ENCODE measurements at regions not wholly inside any gene's neighbourhood (a gene's known extent, or its start where the extent isn't known, plus 50 kb on each side); places are given as distances from the start of the nearest gene placed in this dataset.
"Not testable (repeated sequence)": the region's sequence is repeated elsewhere in the genome, so short reads cannot be mapped to it uniquely, and the experiment has no call there.

DNA sequence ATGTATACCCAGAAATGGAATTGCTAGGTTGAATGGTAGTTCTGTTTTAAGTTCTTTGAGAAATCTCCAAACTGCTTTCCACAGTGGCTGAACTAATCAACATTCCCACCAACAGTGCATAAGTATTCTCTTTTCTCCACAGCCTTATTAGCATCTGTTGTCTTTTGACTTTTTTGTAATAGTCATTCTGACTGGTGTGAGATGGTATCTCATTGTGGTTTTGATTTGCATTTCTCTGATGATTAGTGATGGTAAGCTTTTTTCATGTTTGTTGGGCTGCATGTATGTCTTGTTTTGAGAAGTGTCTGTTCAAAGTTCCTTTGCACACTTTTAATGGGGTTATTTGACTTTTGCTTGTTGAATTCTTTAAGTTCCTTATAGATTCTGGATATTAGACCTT is 52.4 kb upstream of the EHHADH start:
- in situ Hi-C loops (cut with MboI; ENCODE audit: low sequenced_read_pairs, unreplicated experiment); DNase-seq (ENCODE audit: low spot score): not testable (repeated sequence)

DNA sequence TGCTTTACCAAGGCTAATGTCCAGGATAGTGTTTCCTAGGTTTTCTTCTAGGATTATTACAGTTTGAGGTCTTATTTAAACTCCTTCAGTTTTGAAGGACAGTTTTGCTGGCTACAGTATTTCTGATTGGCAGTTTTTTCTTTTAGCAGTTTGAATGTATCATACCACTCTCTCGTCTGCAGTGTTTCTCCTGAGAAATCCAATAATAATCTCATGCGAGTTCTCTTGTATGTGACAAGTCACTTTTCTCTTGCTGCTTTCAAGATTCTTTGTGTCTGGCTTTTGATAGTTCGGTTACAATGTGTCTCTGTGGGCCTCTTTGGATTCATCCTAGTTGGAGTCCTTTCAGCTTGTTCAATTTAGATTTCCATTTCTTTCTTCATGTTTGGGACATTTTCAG is 53.0 kb upstream of the EHHADH start:
- TF ChIP-seq, protein P1, sequence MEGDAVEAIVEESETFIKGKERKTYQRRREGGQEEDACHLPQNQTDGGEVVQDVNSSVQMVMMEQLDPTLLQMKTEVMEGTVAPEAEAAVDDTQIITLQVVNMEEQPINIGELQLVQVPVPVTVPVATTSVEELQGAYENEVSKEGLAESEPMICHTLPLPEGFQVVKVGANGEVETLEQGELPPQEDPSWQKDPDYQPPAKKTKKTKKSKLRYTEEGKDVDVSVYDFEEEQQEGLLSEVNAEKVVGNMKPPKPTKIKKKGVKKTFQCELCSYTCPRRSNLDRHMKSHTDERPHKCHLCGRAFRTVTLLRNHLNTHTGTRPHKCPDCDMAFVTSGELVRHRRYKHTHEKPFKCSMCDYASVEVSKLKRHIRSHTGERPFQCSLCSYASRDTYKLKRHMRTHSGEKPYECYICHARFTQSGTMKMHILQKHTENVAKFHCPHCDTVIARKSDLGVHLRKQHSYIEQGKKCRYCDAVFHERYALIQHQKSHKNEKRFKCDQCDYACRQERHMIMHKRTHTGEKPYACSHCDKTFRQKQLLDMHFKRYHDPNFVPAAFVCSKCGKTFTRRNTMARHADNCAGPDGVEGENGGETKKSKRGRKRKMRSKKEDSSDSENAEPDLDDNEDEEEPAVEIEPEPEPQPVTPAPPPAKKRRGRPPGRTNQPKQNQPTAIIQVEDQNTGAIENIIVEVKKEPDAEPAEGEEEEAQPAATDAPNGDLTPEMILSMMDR (IDR thresholded peaks at IDR 0.05; ENCODE audit: borderline replicate concordance, control extremely low read depth, extremely low read depth, insufficient read depth, missing control alignments): no peak
- in situ Hi-C loops (cut with MboI; ENCODE audit: low sequenced_read_pairs, unreplicated experiment): no loop called here
- no peak for DNase-seq (ENCODE audit: low spot score)

- TF ChIP-seq, protein P1 (IDR thresholded peaks at IDR 0.05; ENCODE audit: borderline replicate concordance, control extremely low read depth, extremely low read depth, insufficient read depth, missing control alignments): peak; percentile 64
- DNase-seq (ENCODE audit: low spot score): peak; percentile 61
- in situ Hi-C loops (cut with MboI; ENCODE audit: low sequenced_read_pairs, unreplicated experiment): no loop called here
Measured at GRCh38 chr3:185308126-185308754, 54.4 kb upstream of the EHHADH start.

- in situ Hi-C loops (cut with MboI; ENCODE audit: low sequenced_read_pairs, unreplicated experiment): no loop called here
- DNase-seq (ENCODE audit: low spot score): no peak
- TF ChIP-seq, protein P1 (IDR thresholded peaks at IDR 0.05; ENCODE audit: borderline replicate concordance, control extremely low read depth, extremely low read depth, insufficient read depth, missing control alignments): no peak
Measured at GRCh38 chr3:185309302-185309701, 53.6 kb upstream of the MAP3K13 start.

DNA sequence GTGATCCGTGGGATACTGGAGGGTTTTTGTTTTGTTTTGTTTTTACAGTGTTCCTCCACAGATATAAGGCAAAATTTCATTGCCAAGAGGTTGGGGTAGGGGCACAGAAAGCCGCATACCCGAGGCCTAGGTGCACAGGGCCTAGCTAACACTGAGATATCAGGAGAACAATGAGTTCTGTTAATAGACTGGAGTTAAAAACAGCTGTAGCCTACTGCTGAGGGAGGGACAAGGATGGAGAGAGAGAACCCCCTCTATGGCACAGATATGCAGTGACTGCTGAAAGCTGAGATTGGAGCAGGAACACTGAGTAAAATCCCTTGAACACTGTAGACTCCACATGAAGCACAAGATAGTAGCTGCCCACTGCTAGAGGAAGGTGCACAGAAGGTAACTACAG is 53.1 kb upstream of the MAP3K13 start:
- in situ Hi-C loops (cut with MboI; ENCODE audit: low sequenced_read_pairs, unreplicated experiment): no loop called here
- TF ChIP-seq, protein P1 (IDR thresholded peaks at IDR 0.05; ENCODE audit: borderline replicate concordance, control extremely low read depth, extremely low read depth, insufficient read depth, missing control alignments): no peak
- no peak for DNase-seq (ENCODE audit: low spot score)

GRCh38 chr3:185311991-185312390 is 50.9 kb upstream of the MAP3K13 start:
- TF ChIP-seq, protein P1 (IDR thresholded peaks at IDR 0.05; ENCODE audit: borderline replicate concordance, control extremely low read depth, extremely low read depth, insufficient read depth, missing control alignments): no peak
- in situ Hi-C loops (cut with MboI; ENCODE audit: low sequenced_read_pairs, unreplicated experiment): no loop called here
- DNase-seq (ENCODE audit: low spot score): no peak

All from GM13976 (cell line).